HL-60 (cell line): ENCODE measurements at regions not wholly inside any gene's neighbourhood (a gene's known extent, or its start where the extent isn't known, plus 50 kb on each side); places are given as distances from the start of the nearest gene placed in this dataset.

Experiments used
- DNase-seq, 2 experiments: peaks; one replicate each; pipeline ENCODE4 v3.0.0-alpha.2; 2010 to 2020; ENCODE audit warnings: low read depth in 1 of 2, low spot score in 1 of 2
- H3K27ac ChIP-seq: fragments of 250-450 bp; sonication (Bioruptor Pico); replicated peaks from 2 replicates; pipeline ENCODE4 v1.5.1; 2020; ENCODE audit warnings: mild to moderate bottlenecking, moderate library complexity
- H3K27me3 ChIP-seq: fragments of 250-450 bp; sonication (Bioruptor Pico); 2 replicates; pipeline ENCODE4 v1.5.1; 2021; ENCODE audit warnings: mild to moderate bottlenecking, moderate library complexity; ENCODE audit not compliant: insufficient read depth, poor library complexity, severe bottlenecking
- H3K4me3 ChIP-seq: replicated peaks from 2 replicates; pipeline ENCODE4 v1.5.1; 2011; ENCODE audit warnings: mild to moderate bottlenecking, control low read depth, low read length; ENCODE audit not compliant: insufficient read depth
- CTCF ChIP-seq: IDR thresholded peaks from one replicate; pipeline ENCODE4 v1.5.1; 2011; ENCODE audit warnings: low read length, control low read depth, inconsistent platforms; ENCODE audit not compliant: insufficient read depth
- GABPA ChIP-seq: IDR thresholded peaks from 2 replicates; pipeline ENCODE4 v1.6.1; 2012; ENCODE audit warnings: low read depth
- POLR2AphosphoS5 ChIP-seq: IDR thresholded peaks from 2 replicates; pipeline ENCODE4 v1.6.1; 2012; ENCODE audit warnings: low read depth
- REST ChIP-seq: IDR thresholded peaks from 2 replicates; pipeline ENCODE4 v1.6.1; 2012; ENCODE audit warnings: low read depth; ENCODE audit not compliant: insufficient replicate concordance
- SPI1 ChIP-seq: IDR thresholded peaks from 2 replicates; pipeline ENCODE4 v1.6.1; 2012; ENCODE audit warnings: low read depth, mild to moderate bottlenecking, borderline replicate concordance

GRCh38 chr10:89937494-89937893 is 236.1 kb downstream of the KIF20B start:
- DNase-seq = no peak
- TF ChIP-seq GABPA = no peak
- TF ChIP-seq CTCF = no peak
- no peak for TF ChIP-seq REST
- TF ChIP-seq POLR2AphosphoS5 = no peak
- TF ChIP-seq SPI1 = no peak
- Histone ChIP-seq H3K27me3 (no peaks in the 10 kb centered on the region), H3K4me3 (no peak overlapping the region), H3K27ac (no peak overlapping the region)

DNA sequence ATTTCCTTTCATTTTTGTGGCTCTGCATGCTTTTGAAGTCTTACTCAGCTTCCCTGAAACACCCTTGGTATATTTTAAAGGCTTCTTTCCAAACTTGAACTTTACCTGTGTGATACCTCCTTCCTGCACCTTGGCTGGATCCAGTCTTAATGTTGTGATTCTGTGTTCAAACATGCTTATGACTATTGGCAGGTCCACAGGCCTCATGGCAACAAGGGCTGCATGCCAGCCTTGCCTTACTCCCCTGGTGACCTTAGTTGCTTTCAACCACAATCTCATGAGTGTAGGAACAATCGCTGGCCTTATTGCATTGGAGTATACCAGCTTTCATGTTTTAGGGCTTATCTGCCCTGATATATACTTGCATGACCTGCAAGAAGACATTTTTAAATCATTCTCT is 238.7 kb downstream of the KIF20B start:
- no peak for DNase-seq
- Histone ChIP-seq H3K4me3 (no peak overlapping the region), H3K27me3 (no peaks in the 10 kb centered on the region), H3K27ac (no peak overlapping the region)
- no peak for TF ChIP-seq REST
- no peak for TF ChIP-seq CTCF
- no peak for TF ChIP-seq POLR2AphosphoS5
- TF ChIP-seq GABPA = no peak
- TF ChIP-seq SPI1 = no peak

DNA sequence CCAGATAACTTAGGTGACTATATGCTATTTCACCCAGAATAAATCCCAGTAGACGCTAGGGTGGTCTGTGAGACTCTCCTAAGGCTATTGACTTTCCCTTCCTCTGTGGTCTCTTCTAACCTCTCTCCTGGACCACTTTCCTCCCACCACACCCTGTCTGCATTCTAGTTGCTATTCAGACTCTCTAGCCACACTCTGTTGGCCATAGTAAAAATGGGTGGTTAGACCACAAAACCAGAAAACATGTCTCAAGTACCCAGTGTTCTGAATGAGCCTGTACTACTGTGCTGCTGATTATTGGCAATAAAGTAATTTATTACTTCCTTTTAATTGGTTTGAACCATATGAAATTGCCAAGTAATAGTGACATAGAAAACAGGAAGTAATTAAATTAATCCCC is 240.8 kb downstream of the KIF20B start:
- no peak overlapping the region for H3K27ac ChIP-seq
- H3K27me3 ChIP-seq = no peaks in the 10 kb centered on the region
- no peak for TF ChIP-seq SPI1
- no peak for TF ChIP-seq CTCF
- no peak for TF ChIP-seq GABPA
- DNase-seq = no peak
- H3K4me3 ChIP-seq = no peak overlapping the region

- TF ChIP-seq SPI1 (no peak), CTCF (no peak), GABPA (no peak), POLR2AphosphoS5 (no peak), REST (no peak)
- no peaks in the 10 kb centered on the region for H3K27me3 ChIP-seq
- H3K27ac ChIP-seq = no peak overlapping the region
- no peak for DNase-seq
- no peak overlapping the region for H3K4me3 ChIP-seq
Measured at GRCh38 chr10:89944138-89944537, 242.7 kb downstream of the KIF20B start.
